ENCODE measurements at regions not wholly inside any gene's neighbourhood (a gene's known extent, or its start where the extent isn't known, plus 50 kb on each side); places are given as distances from the start of the nearest gene placed in this dataset.

DNA sequence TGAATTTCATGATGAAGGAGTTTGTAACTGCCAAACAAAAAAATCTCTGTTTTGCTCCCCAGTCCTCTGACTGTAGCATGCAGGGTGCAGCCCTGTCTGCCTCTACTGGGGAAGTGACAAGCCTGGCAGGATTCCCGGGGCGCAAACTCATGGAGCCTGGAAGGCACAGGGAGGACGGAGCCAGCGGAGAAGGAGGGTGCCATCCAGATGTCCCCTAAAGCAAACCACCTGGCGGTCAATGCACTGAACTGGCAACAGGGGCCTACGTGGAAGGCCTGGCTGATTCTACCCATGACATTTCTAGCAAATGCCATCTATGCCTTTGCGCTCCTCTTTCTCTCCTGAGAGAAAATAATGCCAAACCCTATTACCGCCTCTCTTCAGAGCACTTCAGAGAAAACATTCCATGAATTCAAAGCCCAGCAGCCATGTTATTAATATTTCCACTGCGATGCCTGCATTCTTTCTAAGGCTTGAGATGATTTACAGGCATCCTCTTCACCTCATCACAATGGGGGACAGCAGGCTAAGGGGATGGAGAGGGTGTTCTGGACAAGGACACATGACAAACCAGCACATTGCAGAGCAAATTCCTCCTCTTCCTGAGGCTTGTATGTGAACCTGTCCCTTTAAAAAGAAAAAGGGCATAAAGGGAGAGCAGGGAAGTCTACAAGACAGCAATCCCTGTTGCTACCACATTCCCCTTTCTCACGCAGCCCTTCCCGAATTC lies 329.3 kb upstream of the NOCT start:
- Histone ChIP-seq H3K9me3 (ENCODE audit: control insufficient read depth in 4 of 4, insufficient read depth in 3 of 4, low read length in 3 of 4) (no peaks in the 10 kb centered on the region), H3K4me1 (ENCODE audit: control insufficient read depth in 5 of 5, insufficient read depth in 5 of 5, low read length in 5 of 5) (peaks cover 0 to 41% (median 6%) of the 10 kb centered on the region in 5 donors), H3K27me3 (ENCODE audit: control insufficient read depth in 3 of 3, insufficient read depth in 3 of 3, low read length in 2 of 3) (peaks cover 0 to 16% (median 2%) of the 10 kb centered on the region in 3 donors), H3K27ac (ENCODE audit: low read depth in 1 of 2, low read length in 1 of 2) (no peak overlapping the region), H3K4me3 (no peak overlapping the region), H3K9ac (ENCODE audit: insufficient read depth in 1 of 2, low read length in 2 of 2) (no peak overlapping the region), H3K36me3 (ENCODE audit: control insufficient read depth in 4 of 4, insufficient read depth in 4 of 4, low read length in 4 of 4) (no peaks in the 10 kb centered on the region)
- TF ChIP-seq, protein P1, sequence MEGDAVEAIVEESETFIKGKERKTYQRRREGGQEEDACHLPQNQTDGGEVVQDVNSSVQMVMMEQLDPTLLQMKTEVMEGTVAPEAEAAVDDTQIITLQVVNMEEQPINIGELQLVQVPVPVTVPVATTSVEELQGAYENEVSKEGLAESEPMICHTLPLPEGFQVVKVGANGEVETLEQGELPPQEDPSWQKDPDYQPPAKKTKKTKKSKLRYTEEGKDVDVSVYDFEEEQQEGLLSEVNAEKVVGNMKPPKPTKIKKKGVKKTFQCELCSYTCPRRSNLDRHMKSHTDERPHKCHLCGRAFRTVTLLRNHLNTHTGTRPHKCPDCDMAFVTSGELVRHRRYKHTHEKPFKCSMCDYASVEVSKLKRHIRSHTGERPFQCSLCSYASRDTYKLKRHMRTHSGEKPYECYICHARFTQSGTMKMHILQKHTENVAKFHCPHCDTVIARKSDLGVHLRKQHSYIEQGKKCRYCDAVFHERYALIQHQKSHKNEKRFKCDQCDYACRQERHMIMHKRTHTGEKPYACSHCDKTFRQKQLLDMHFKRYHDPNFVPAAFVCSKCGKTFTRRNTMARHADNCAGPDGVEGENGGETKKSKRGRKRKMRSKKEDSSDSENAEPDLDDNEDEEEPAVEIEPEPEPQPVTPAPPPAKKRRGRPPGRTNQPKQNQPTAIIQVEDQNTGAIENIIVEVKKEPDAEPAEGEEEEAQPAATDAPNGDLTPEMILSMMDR (IDR thresholded peaks at IDR 0.05; ENCODE audit: control extremely low read depth, extremely low read depth) = no peak
- ATAC-seq (ENCODE audit: insufficient read depth, low FRiP score) = no peak
- peak in 2 of 3 donors; percentile 32 to 38 for DNase-seq
- WGBS, 2 donors = 77 to 87% methylated on average over 11 of the region's 11 CpGs

DNA sequence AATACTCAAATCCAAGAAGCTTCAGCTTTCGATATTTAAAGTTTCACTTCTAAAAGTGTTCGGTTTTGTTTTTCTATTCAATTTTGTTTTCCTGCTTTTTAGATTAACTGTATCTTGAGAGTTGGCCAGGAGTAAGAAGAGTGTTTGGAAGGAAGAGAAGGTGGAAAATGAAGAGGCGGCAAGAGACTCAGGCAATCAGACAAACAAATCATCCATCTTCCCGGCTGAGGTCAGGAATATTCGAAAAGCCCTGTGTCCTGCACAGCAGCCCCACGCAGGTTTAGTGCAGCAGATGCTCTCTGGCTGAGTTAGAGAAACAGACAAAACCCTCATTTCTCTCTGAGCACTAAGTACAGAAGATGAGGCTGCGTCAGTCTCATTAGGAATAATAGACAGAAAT lies 330.3 kb upstream of the NOCT start:
- TF ChIP-seq, protein P1 (IDR thresholded peaks at IDR 0.05; ENCODE audit: control extremely low read depth, extremely low read depth) = no peak
- no peak overlapping the region for H3K27ac ChIP-seq (ENCODE audit: low read depth in 1 of 2, low read length in 1 of 2)
- H3K4me1 ChIP-seq (ENCODE audit: control insufficient read depth in 5 of 5, insufficient read depth in 5 of 5, low read length in 5 of 5) = peaks cover 0 to 41% (median 6%) of the 10 kb centered on the region in 5 donors
- H3K27me3 ChIP-seq (ENCODE audit: control insufficient read depth in 3 of 3, insufficient read depth in 3 of 3, low read length in 2 of 3) = peaks cover 0 to 16% (median 2%) of the 10 kb centered on the region in 3 donors
- 83 to 87% methylated on average over 7 of the region's 7 CpGs for WGBS, 2 donors
- H3K4me3 ChIP-seq = no peak overlapping the region
- H3K36me3 ChIP-seq (ENCODE audit: control insufficient read depth in 4 of 4, insufficient read depth in 4 of 4, low read length in 4 of 4) = no peaks in the 10 kb centered on the region
- ATAC-seq (ENCODE audit: insufficient read depth, low FRiP score) (no peak), DNase-seq (no peak)
- H3K9ac ChIP-seq (ENCODE audit: insufficient read depth in 1 of 2, low read length in 2 of 2) = no peak overlapping the region
- no peaks in the 10 kb centered on the region for H3K9me3 ChIP-seq (ENCODE audit: control insufficient read depth in 4 of 4, insufficient read depth in 3 of 4, low read length in 3 of 4)

DNA sequence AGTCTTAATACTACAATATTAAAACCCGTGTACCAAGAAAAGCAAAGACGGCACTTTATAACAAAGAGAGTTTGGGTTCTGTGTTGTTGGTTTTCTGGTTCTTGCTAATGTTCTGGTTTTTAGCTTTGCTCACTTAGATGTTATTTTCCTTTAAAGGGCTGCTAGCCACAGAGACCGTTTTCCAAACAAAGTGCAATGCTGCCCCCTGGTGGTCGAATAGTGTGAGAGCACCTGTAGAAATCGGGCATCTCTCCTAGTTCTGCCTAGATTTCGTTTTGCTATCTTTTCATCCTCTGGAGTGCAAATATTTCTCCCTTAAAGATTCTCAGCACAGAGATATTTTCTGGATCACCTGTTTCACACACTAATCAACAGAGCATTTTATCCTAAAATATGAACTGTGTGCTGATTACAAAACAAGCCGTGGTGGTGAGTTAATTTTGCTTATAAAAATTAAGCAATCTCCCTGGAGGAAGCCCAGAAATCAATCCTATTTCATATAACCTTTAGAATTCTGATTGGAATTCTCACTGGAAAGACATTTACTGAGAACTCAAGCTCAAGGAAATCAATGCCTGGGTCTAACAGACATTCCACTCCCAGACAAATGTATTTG lies 334.5 kb upstream of the NOCT start:
- peaks cover 0 to 4% (median 0%) of the 10 kb centered on the region in 5 donors for H3K4me1 ChIP-seq (ENCODE audit: control insufficient read depth in 5 of 5, insufficient read depth in 5 of 5, low read length in 5 of 5)
- peaks cover 0 to 16% (median 0%) of the 10 kb centered on the region in 3 donors for H3K27me3 ChIP-seq (ENCODE audit: control insufficient read depth in 3 of 3, insufficient read depth in 3 of 3, low read length in 2 of 3)
- no peaks in the 10 kb centered on the region for H3K36me3 ChIP-seq (ENCODE audit: control insufficient read depth in 4 of 4, insufficient read depth in 4 of 4, low read length in 4 of 4)
- ATAC-seq (ENCODE audit: insufficient read depth, low FRiP score) (peak; percentile 66), DNase-seq (peak; percentile 86 to 91 (median 89))
- H3K27ac ChIP-seq (ENCODE audit: low read depth in 1 of 2, low read length in 1 of 2) = no peak overlapping the region
- no peak overlapping the region for H3K4me3 ChIP-seq
- TF ChIP-seq, protein P1 (IDR thresholded peaks at IDR 0.05; ENCODE audit: control extremely low read depth, extremely low read depth) = peak; percentile 87
- WGBS, 2 donors = 12 to 13% methylated on average over 7 of the region's 7 CpGs
- no peak overlapping the region for H3K9ac ChIP-seq (ENCODE audit: insufficient read depth in 1 of 2, low read length in 2 of 2)
- H3K9me3 ChIP-seq (ENCODE audit: control insufficient read depth in 4 of 4, insufficient read depth in 3 of 4, low read length in 3 of 4) = no peaks in the 10 kb centered on the region
